HCT116 (cell line): ENCODE measurements at regions not wholly inside any gene's neighbourhood (a gene's known extent, or its start where the extent isn't known, plus 50 kb on each side); places are given as distances from the start of the nearest gene placed in this dataset.

Experiments used
- ATAC-seq: fragments of 200-7000 bp; cut with Tn5 transposase; 2 replicates; pipeline ENCODE4 v1.9.1; 2020; ENCODE audit warnings: mild to moderate bottlenecking, moderate library complexity
- BruUV-seq: library from RNA; stranded (reverse); fragments of 400-500 nt; replicated peaks from 2 replicates; lab custom pipeline; 2021; lab: Mats Ljungman, UMichigan
- CTCF ChIA-PET: fragments of 300-600 bp; sonication (Branson Sonifier 250); formaldehyde crosslinking; loops from one replicate; lab custom pipeline; 2021; ENCODE audit warnings: antibody characterized with exemption; lab: Charles Lee
- POLR2A ChIA-PET: fragments of 300-600, 350-600 bp; sonication (Branson Sonifier 250); formaldehyde crosslinking; loops from one replicate; lab custom pipeline; 2021; ENCODE audit warnings: antibody characterized with exemption; lab: Charles Lee
- RAD21 ChIA-PET, 2 experiments: fragments of 300-600 bp; sonication (Branson Sonifier 250); formaldehyde crosslinking; loops; one replicate each; lab custom pipeline; 2023; ENCODE audit warnings: low total read pairs in 2 of 2; ENCODE audit not compliant: uncharacterized antibody in 2 of 2, unreplicated experiment in 2 of 2, low non-redundant PET in 1 of 2; lab: Charles Lee
- DNase-seq: peaks from one replicate; pipeline ENCODE4 v3.0.0-alpha.2; 2010; ENCODE audit warnings: low read depth, low spot score
- H2AFZ ChIP-seq: fragments of 200-600 bp; shearing (Covaris generic), sonication (generic); 2 replicates; pipeline ENCODE4 v1.6.1; 2017; ENCODE audit warnings: low read depth, mixed run types, mixed read lengths, antibody characterized with exemption, low read length; ENCODE audit not compliant: poor library complexity, severe bottlenecking
- H3K27ac ChIP-seq: 2 replicates; pipeline ENCODE4 v1.5.1; 2012; ENCODE audit warnings: low read depth, low read length
- H3K27me3 ChIP-seq: fragments of 200-600 bp; sonication (generic); 2 replicates; pipeline ENCODE4 v1.6.1; 2016; ENCODE audit warnings: mixed run types, low read length, mixed read lengths; ENCODE audit not compliant: insufficient read depth
- H3K36me3 ChIP-seq, 2 experiments: fragments of 200-500 bp in 1 of 2; fragments of 200-600 bp in 1 of 2; sonication (Bioruptor generic) in 1 of 2; sonication (generic) in 1 of 2; 2 replicates each; pipeline versions ENCODE4 v1.5.1 to v1.6.1; 2014 to 2016; ENCODE audit warnings: low read length in 2 of 2, inconsistent platforms in 1 of 2, mixed read lengths in 1 of 2, mixed run types in 1 of 2; ENCODE audit not compliant: insufficient read depth in 2 of 2, control insufficient read depth in 1 of 2
- H3K4me1 ChIP-seq, 2 experiments: fragments of 200-600 bp in 1 of 2; sonication (generic) in 1 of 2; 2 replicates each; pipeline versions ENCODE4 v1.5.1 to v1.6.1; 2012 to 2017; ENCODE audit warnings: low read length in 2 of 2, inconsistent platforms in 1 of 2, mild to moderate bottlenecking in 1 of 2, mixed read lengths in 1 of 2, mixed run types in 1 of 2, moderate library complexity in 1 of 2; ENCODE audit not compliant: insufficient read depth in 2 of 2, control insufficient read depth in 1 of 2
- H3K4me2 ChIP-seq: fragments of 200-600 bp; sonication (generic); 2 replicates; pipeline ENCODE4 v1.6.1; 2017; ENCODE audit warnings: mixed run types, low read length, mixed read lengths
- H3K4me3 ChIP-seq, 2 experiments: fragments of 200-600 bp in 1 of 2; sonication (generic) in 1 of 2; replicated peaks in 1 of 2; 2 replicates each; pipeline ENCODE4 v1.5.1; 2011 to 2016; ENCODE audit warnings: low read length in 2 of 2, control low read depth in 1 of 2, low read depth in 1 of 2, mild to moderate bottlenecking in 1 of 2, mixed read lengths in 1 of 2, mixed run types in 1 of 2
- H3K79me2 ChIP-seq: fragments of 200-600 bp; sonication (generic); 2 replicates; pipeline ENCODE4 v1.6.1; 2017; ENCODE audit warnings: mild to moderate bottlenecking, mixed run types, low read length, moderate library complexity, mixed read lengths; ENCODE audit not compliant: insufficient read depth
- H3K9ac ChIP-seq: fragments of 200-600 bp; sonication (generic); 2 replicates; pipeline ENCODE4 v1.6.1; 2016; ENCODE audit warnings: low read length, mixed read lengths
- H3K9me2 ChIP-seq: fragments of 200-600 bp; sonication (generic), shearing (Covaris generic); 2 replicates; pipeline ENCODE4 v1.6.1; 2017; ENCODE audit warnings: mixed run types, mild to moderate bottlenecking, moderate library complexity; ENCODE audit not compliant: insufficient read depth
- H3K9me3 ChIP-seq, 2 experiments: fragments of 200-500 bp in 1 of 2; fragments of 200-600 bp in 1 of 2; sonication (Bioruptor generic) in 1 of 2; sonication (generic) in 1 of 2; 2 replicates each; pipeline ENCODE4 v1.6.1; 2014 to 2017; ENCODE audit warnings: low read length in 2 of 2, mixed read lengths in 2 of 2, inconsistent platforms in 1 of 2, low read depth in 1 of 2, mild to moderate bottlenecking in 1 of 2, mixed run types in 1 of 2, moderate library complexity in 1 of 2; ENCODE audit not compliant: control insufficient read depth in 1 of 2, insufficient read depth in 1 of 2
- H4K20me1 ChIP-seq: fragments of 200-600 bp; sonication (generic), shearing (Covaris generic); 2 replicates; pipeline ENCODE4 v1.6.1; 2017; ENCODE audit warnings: mixed run types, mild to moderate bottlenecking, moderate library complexity; ENCODE audit not compliant: insufficient read depth
- CEBPB ChIP-seq: IDR thresholded peaks from 2 replicates; pipeline ENCODE4 v1.6.1; 2012; ENCODE audit warnings: low read depth
- ELF1 ChIP-seq: IDR thresholded peaks from 2 replicates; pipeline ENCODE4 v1.6.1; 2012; ENCODE audit warnings: low read depth, borderline replicate concordance
- EZH2phosphoT487 ChIP-seq: fragments of 200-600 bp; IDR thresholded peaks from 2 replicates; pipeline ENCODE4 v1.6.1; 2018; ENCODE audit warnings: antibody characterized with exemption, borderline replicate concordance
- FOSL1 ChIP-seq: IDR thresholded peaks from 2 replicates; pipeline ENCODE4 v1.6.1; 2012; ENCODE audit warnings: low read depth
- JUND ChIP-seq: IDR thresholded peaks from 2 replicates; pipeline ENCODE4 v1.6.1; 2012
- POLR2AphosphoS5 ChIP-seq: IDR thresholded peaks from 2 replicates; pipeline ENCODE4 v1.6.1; 2011; ENCODE audit warnings: mild to moderate bottlenecking, low read depth, low read length, moderate library complexity
- SIN3A ChIP-seq: IDR thresholded peaks from 2 replicates; pipeline ENCODE4 v1.6.1; 2012; ENCODE audit warnings: low read depth
- TCF7L2 ChIP-seq: IDR thresholded peaks from 2 replicates; pipeline ENCODE4 v1.7.0; 2011; ENCODE audit warnings: borderline replicate concordance, inconsistent platforms; ENCODE audit not compliant: insufficient read depth, insufficient read length; ENCODE audit errors: extremely low read depth
- ZNF274 ChIP-seq: fragments of 200-500 bp; sonication (Bioruptor generic); IDR thresholded peaks from 2 replicates; pipeline ENCODE4 v1.6.1; 2014; ENCODE audit warnings: mild to moderate bottlenecking, low read depth, low read length, inconsistent platforms
- intact Hi-C: fragments of 100-400 bp; cut with micrococcal nuclease; formaldehyde crosslinking; loops from 2 replicates; pipeline ENCODE4 v1.10.0; 2022
- TF ChIP-seq, protein P1 (sequence below): IDR thresholded peaks from 2 replicates; pipeline ENCODE4 v1.6.1; 2012
- TF ChIP-seq, protein P2 (sequence below): IDR thresholded peaks from 2 replicates; pipeline ENCODE4 v1.6.1; 2012; ENCODE audit warnings: low read depth
- TF ChIP-seq, protein P3 (sequence below), 3 experiments: fragments of 200-600 bp in 1 of 3; sonication (generic) in 1 of 3; IDR thresholded peaks in 2 of 3; conservative IDR thresholded peaks in 1 of 3; 2 replicates each; pipeline ENCODE4 v1.5.1; 2012 to 2017; ENCODE audit warnings: low read depth in 2 of 3, low read length in 2 of 3, antibody characterized with exemption in 1 of 3, borderline replicate concordance in 1 of 3, control low read depth in 1 of 3, mild to moderate bottlenecking in 1 of 3, mixed read lengths in 1 of 3, mixed run types in 1 of 3, moderate library complexity in 1 of 3; ENCODE audit not compliant: insufficient read depth in 1 of 3
- TF ChIP-seq, protein P4 (sequence below): IDR thresholded peaks from 2 replicates; pipeline ENCODE4 v1.6.1; 2012

DNA sequence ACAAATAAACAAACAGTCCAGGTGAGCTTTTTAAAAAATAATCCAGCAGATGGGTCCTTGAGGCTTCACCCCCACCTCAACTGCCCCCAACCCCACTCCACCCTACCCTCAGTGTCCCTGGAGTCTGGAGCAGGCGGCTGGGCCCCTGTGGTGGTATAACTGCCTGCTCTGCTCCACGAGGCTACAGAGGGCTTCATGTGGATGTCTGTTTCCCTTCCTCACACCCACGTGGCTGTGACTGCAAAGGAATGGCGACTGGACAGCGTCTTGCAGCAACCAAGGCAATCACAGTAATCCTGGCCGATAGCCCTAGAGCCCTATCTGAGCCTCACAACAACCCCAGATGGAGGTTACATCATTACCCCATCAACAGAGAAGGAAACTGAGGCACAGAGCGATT, 76.5 kb downstream of the SLC2A10 start:
- intact Hi-C loops: no loop called here
- Histone ChIP-seq H3K27me3 (no peaks in the 10 kb centered on the region), H3K9ac (no peak overlapping the region), H3K9me2 (no peaks in the 10 kb centered on the region), H3K79me2 (no peaks in the 10 kb centered on the region), H4K20me1 (no peaks in the 10 kb centered on the region), H3K4me2 (no peak overlapping the region), H3K27ac (no peak overlapping the region), H3K9me3 (no peaks in the 10 kb centered on the region), H2AFZ (no peak overlapping the region), H3K4me1 (peaks cover 0 to 5% of the 10 kb centered on the region in 2 experiments; a peak in 1 of 4 replicates), H3K4me3 (no peak overlapping the region), H3K36me3 (no peaks in the 10 kb centered on the region)
- ChIA-PET RAD21 (no interaction called here), CTCF (no interaction called here), POLR2A (no interaction called here)
- DNase-seq: no peak
- no TSS peak for BruUV-seq
- no peak for ATAC-seq
- TF ChIP-seq, protein P1, sequence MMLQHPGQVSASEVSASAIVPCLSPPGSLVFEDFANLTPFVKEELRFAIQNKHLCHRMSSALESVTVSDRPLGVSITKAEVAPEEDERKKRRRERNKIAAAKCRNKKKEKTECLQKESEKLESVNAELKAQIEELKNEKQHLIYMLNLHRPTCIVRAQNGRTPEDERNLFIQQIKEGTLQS: no peak
- TF ChIP-seq TCF7L2 (no peak), FOSL1 (no peak), EZH2phosphoT487 (no peak), JUND (no peak), CEBPB (no peak), ELF1 (no peak), SIN3A (no peak), ZNF274 (no peak), POLR2AphosphoS5 (no peak)
- TF ChIP-seq, protein P2, sequence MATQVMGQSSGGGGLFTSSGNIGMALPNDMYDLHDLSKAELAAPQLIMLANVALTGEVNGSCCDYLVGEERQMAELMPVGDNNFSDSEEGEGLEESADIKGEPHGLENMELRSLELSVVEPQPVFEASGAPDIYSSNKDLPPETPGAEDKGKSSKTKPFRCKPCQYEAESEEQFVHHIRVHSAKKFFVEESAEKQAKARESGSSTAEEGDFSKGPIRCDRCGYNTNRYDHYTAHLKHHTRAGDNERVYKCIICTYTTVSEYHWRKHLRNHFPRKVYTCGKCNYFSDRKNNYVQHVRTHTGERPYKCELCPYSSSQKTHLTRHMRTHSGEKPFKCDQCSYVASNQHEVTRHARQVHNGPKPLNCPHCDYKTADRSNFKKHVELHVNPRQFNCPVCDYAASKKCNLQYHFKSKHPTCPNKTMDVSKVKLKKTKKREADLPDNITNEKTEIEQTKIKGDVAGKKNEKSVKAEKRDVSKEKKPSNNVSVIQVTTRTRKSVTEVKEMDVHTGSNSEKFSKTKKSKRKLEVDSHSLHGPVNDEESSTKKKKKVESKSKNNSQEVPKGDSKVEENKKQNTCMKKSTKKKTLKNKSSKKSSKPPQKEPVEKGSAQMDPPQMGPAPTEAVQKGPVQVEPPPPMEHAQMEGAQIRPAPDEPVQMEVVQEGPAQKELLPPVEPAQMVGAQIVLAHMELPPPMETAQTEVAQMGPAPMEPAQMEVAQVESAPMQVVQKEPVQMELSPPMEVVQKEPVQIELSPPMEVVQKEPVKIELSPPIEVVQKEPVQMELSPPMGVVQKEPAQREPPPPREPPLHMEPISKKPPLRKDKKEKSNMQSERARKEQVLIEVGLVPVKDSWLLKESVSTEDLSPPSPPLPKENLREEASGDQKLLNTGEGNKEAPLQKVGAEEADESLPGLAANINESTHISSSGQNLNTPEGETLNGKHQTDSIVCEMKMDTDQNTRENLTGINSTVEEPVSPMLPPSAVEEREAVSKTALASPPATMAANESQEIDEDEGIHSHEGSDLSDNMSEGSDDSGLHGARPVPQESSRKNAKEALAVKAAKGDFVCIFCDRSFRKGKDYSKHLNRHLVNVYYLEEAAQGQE: no peak
- TF ChIP-seq, protein P3, sequence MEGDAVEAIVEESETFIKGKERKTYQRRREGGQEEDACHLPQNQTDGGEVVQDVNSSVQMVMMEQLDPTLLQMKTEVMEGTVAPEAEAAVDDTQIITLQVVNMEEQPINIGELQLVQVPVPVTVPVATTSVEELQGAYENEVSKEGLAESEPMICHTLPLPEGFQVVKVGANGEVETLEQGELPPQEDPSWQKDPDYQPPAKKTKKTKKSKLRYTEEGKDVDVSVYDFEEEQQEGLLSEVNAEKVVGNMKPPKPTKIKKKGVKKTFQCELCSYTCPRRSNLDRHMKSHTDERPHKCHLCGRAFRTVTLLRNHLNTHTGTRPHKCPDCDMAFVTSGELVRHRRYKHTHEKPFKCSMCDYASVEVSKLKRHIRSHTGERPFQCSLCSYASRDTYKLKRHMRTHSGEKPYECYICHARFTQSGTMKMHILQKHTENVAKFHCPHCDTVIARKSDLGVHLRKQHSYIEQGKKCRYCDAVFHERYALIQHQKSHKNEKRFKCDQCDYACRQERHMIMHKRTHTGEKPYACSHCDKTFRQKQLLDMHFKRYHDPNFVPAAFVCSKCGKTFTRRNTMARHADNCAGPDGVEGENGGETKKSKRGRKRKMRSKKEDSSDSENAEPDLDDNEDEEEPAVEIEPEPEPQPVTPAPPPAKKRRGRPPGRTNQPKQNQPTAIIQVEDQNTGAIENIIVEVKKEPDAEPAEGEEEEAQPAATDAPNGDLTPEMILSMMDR (IDR thresholded peaks at IDR 0.05 in 2 of 3, conservative IDR thresholded peaks at IDR 0.05 in 1 of 3; ENCODE audit: borderline replicate concordance in 1 of 3, insufficient read depth in 1 of 3, low read depth in 2 of 3, low read length in 2 of 3): no peak
- TF ChIP-seq, protein P4, sequence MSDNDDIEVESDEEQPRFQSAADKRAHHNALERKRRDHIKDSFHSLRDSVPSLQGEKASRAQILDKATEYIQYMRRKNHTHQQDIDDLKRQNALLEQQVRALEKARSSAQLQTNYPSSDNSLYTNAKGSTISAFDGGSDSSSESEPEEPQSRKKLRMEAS: no peak
